GM12878 (cell line): ENCODE measurements at regions not wholly inside any gene's neighbourhood (a gene's known extent, or its start where the extent isn't known, plus 50 kb on each side); places are given as distances from the start of the nearest gene placed in this dataset.

Experiments used
- ATAC-seq: fragments of 200-7000 bp; cut with Tn5 transposase; 3 replicates; pipeline ENCODE4 v1.9.1; 2020; ENCODE audit warnings: mild to moderate bottlenecking, moderate library complexity
- BruUV-seq: library from RNA; stranded (reverse); fragments of 400-500 nt; replicated peaks from 2 replicates; lab custom pipeline; 2021; lab: Mats Ljungman, UMichigan
- CTCF ChIA-PET: fragments of 300-600 bp; sonication (Branson Sonifier 250); formaldehyde crosslinking; extraction: SDS; loops from one replicate; lab custom pipeline; 2021; ENCODE audit warnings: inconsistent platforms; lab: Yijun Ruan, JAX
- POLR2A ChIA-PET: fragments of 350-600 bp; formaldehyde crosslinking; extraction: SDS; loops from one replicate; lab custom pipeline; 2021; ENCODE audit warnings: inconsistent platforms; lab: Charles Lee
- RAD21 ChIA-PET: fragments of 300-600 bp; sonication (Branson Sonifier 250); formaldehyde crosslinking; loops from one replicate; lab custom pipeline; 2023; ENCODE audit warnings: antibody characterized with exemption; ENCODE audit not compliant: unreplicated experiment; lab: Charles Lee
- SMC1A ChIA-PET: fragments of 300-600 bp; sonication (Branson Sonifier 250); formaldehyde crosslinking; loops from one replicate; lab custom pipeline; 2023; ENCODE audit not compliant: unreplicated experiment, uncharacterized antibody; lab: Charles Lee
- DNase-seq: peaks from one replicate; pipeline ENCODE4 v3.0.0-alpha.2; 2011; ENCODE audit warnings: low read depth, low spot score
- FAIRE-seq: peaks from 3 replicates; lab custom pipeline; 2011; peaks lifted over from hg19 to GRCh38; lab: Jason Lieb, UNC
- H2AFZ ChIP-seq: 2 replicates; pipeline ENCODE4 v1.6.0; 2011; ENCODE audit warnings: low read depth, low read length, control low read depth; ENCODE audit not compliant: control insufficient read depth
- H3K27ac ChIP-seq: 2 replicates; pipeline ENCODE4 v1.5.1; 2011; ENCODE audit warnings: control low read depth; ENCODE audit not compliant: control insufficient read depth, insufficient read depth
- H3K27me3 ChIP-seq, 2 experiments: replicated peaks in 1 of 2; 2 replicates each; pipeline versions ENCODE4 v1.6.0 to v1.6.1; 2011; ENCODE audit warnings: low read length in 1 of 2; ENCODE audit not compliant: control insufficient read depth in 2 of 2, insufficient read depth in 2 of 2
- H3K36me3 ChIP-seq, 2 experiments: 2 replicates each; pipeline ENCODE4 v1.5.1; 2011; ENCODE audit warnings: low read length in 1 of 2; ENCODE audit not compliant: control insufficient read depth in 2 of 2, insufficient read depth in 2 of 2
- H3K4me1 ChIP-seq: 2 replicates; pipeline ENCODE4 v1.6.1; 2011; ENCODE audit warnings: mild to moderate bottlenecking, low read length, moderate library complexity, mixed read lengths; ENCODE audit not compliant: control insufficient read depth, insufficient read depth
- H3K4me2 ChIP-seq: 2 replicates; pipeline ENCODE4 v1.6.0; 2011; ENCODE audit warnings: control low read depth; ENCODE audit not compliant: control insufficient read depth, insufficient read depth
- H3K4me3 ChIP-seq: fragments of 200-600 bp; sonication (generic); 2 replicates; pipeline ENCODE4 v1.5.1; 2016
- H3K79me2 ChIP-seq: 2 replicates; pipeline ENCODE4 v1.6.0; 2011; ENCODE audit warnings: low read length; ENCODE audit not compliant: control insufficient read depth, insufficient read depth
- H3K9ac ChIP-seq: 2 replicates; pipeline ENCODE4 v1.8.0; 2011; ENCODE audit warnings: low read length, control low read depth, mixed read lengths; ENCODE audit not compliant: control insufficient read depth, insufficient read depth
- H3K9me3 ChIP-seq: replicated peaks from 3 replicates; pipeline ENCODE4 v1.5.1; 2011; ENCODE audit warnings: mild to moderate bottlenecking, low read length; ENCODE audit not compliant: control insufficient read depth, insufficient read depth
- H4K20me1 ChIP-seq: 2 replicates; pipeline ENCODE4 v1.6.0; 2011; ENCODE audit not compliant: control insufficient read depth, insufficient read depth
- BRCA1 ChIP-seq: IDR thresholded peaks from 2 replicates; pipeline ENCODE4 v1.6.1; 2011; ENCODE audit warnings: low read depth, low read length, improper control_type of control experiment
- CREB1 ChIP-seq: IDR thresholded peaks from 2 replicates; pipeline ENCODE4 v1.6.1; 2012; ENCODE audit warnings: low read depth, mild to moderate bottlenecking, inconsistent platforms
- EP300 ChIP-seq, 2 experiments: fragments of 150-350 bp in 1 of 2; IDR thresholded peaks; 2 replicates each; pipeline ENCODE4 v1.6.1; 2011 to 2012; ENCODE audit warnings: low read depth in 2 of 2, low read length in 2 of 2, borderline replicate concordance in 1 of 2, improper control_type of control experiment in 1 of 2, inconsistent platforms in 1 of 2; ENCODE audit not compliant: control insufficient read depth in 1 of 2
- FOS ChIP-seq: IDR thresholded peaks from 3 replicates; pipeline ENCODE4 v1.6.1; 2011; ENCODE audit warnings: borderline replicate concordance; ENCODE audit not compliant: insufficient read length; ENCODE audit errors: extremely low read depth
- FOXK2 ChIP-seq: fragments of 450-650 bp; IDR thresholded peaks from 2 replicates; pipeline ENCODE4 v1.6.1; 2017; ENCODE audit warnings: mild to moderate bottlenecking, moderate library complexity
- MEF2B ChIP-seq: fragments of 450-650 bp; IDR thresholded peaks from 2 replicates; pipeline ENCODE4 v1.6.1; 2018; ENCODE audit warnings: mild to moderate bottlenecking, moderate library complexity; ENCODE audit not compliant: partially characterized antibody, poor library complexity, severe bottlenecking
- NFYB ChIP-seq: IDR thresholded peaks from 2 replicates; pipeline ENCODE4 v1.6.1; 2011; ENCODE audit warnings: low read depth, mild to moderate bottlenecking, low read length, improper control_type of control experiment, moderate library complexity; ENCODE audit not compliant: insufficient read depth
- NR2C1 ChIP-seq: fragments of 450-650 bp; IDR thresholded peaks from 2 replicates; pipeline ENCODE4 v1.6.1; 2017; ENCODE audit warnings: antibody characterized with exemption, mild to moderate bottlenecking, moderate library complexity
- NR2F1 ChIP-seq: fragments of 450-650 bp; conservative IDR thresholded peaks from 2 replicates; pipeline ENCODE4 v1.6.1; 2017; ENCODE audit warnings: mild to moderate bottlenecking
- POLR2AphosphoS5 ChIP-seq: IDR thresholded peaks from 2 replicates; pipeline ENCODE4 v1.6.1; 2011; ENCODE audit warnings: mild to moderate bottlenecking, low read length, inconsistent platforms
- POU2F2 ChIP-seq: IDR thresholded peaks from 3 replicates; pipeline ENCODE4 v1.6.1; 2011; ENCODE audit warnings: low read depth, mild to moderate bottlenecking, low read length, borderline replicate concordance
- SMAD5 ChIP-seq: IDR thresholded peaks from 2 replicates; pipeline ENCODE4 v1.6.1; 2016; ENCODE audit warnings: antibody characterized with exemption, low read depth
- STAT3 ChIP-seq: IDR thresholded peaks from 2 replicates; pipeline ENCODE4 v1.6.1; 2011; ENCODE audit warnings: low read depth, low read length, improper control_type of control experiment
- TCF3 ChIP-seq: IDR thresholded peaks from 2 replicates; pipeline ENCODE4 v1.6.1; 2012; ENCODE audit warnings: low read depth, mild to moderate bottlenecking, low read length, borderline replicate concordance; ENCODE audit not compliant: insufficient read depth
- TCF7 ChIP-seq: IDR thresholded peaks from 2 replicates; pipeline ENCODE4 v1.6.1; 2014; ENCODE audit warnings: antibody characterized with exemption, borderline replicate concordance
- YBX1 ChIP-seq: fragments of 450-650 bp; IDR thresholded peaks from 2 replicates; pipeline ENCODE4 v1.6.1; 2016; ENCODE audit warnings: antibody characterized with exemption
- YY1 ChIP-seq: IDR thresholded peaks from 2 replicates; pipeline ENCODE4 v1.6.1; 2011; ENCODE audit warnings: low read depth, mild to moderate bottlenecking, low read length
- ZNF622 ChIP-seq: fragments of 450-650 bp; IDR thresholded peaks from 2 replicates; pipeline ENCODE4 v1.6.1; 2017; ENCODE audit warnings: mild to moderate bottlenecking, inconsistent platforms
- WGBS: methylation state at CpG from one replicate; pipeline ENCODE4 v1.1.6; 2016; ENCODE audit warnings: low lambda C conversion rate; ENCODE audit not compliant: insufficient replicate concordance, insufficient coverage; ENCODE audit errors: missing lambda C conversion rate; 5-methylcytosine and 5-hydroxymethylcytosine counted together
- in situ Hi-C: fragments of 300-500 bp; cut with MboI; formaldehyde crosslinking; loops from 9 replicates; pipeline ENCODE4 v1.14.3; 2018; ENCODE audit warnings: mixed read lengths
- intact Hi-C: fragments of 100-400 bp; cut with micrococcal nuclease; formaldehyde crosslinking; loops from one replicate; pipeline ENCODE4 v1.14.2; 2022; ENCODE audit not compliant: unreplicated experiment
- TF ChIP-seq, protein P1 (sequence below): IDR thresholded peaks from 2 replicates; pipeline ENCODE4 v1.6.1; 2011; ENCODE audit warnings: borderline replicate concordance, low read depth, mild to moderate bottlenecking, moderate library complexity, low read length; ENCODE audit not compliant: insufficient read depth, poor library complexity, severe bottlenecking
- TF ChIP-seq, protein P2 (sequence below): IDR thresholded peaks from 2 replicates; pipeline ENCODE4 v1.6.1; 2011; ENCODE audit warnings: low read depth, mild to moderate bottlenecking, low read length, moderate library complexity, borderline replicate concordance; ENCODE audit errors: extremely low read depth

DNA sequence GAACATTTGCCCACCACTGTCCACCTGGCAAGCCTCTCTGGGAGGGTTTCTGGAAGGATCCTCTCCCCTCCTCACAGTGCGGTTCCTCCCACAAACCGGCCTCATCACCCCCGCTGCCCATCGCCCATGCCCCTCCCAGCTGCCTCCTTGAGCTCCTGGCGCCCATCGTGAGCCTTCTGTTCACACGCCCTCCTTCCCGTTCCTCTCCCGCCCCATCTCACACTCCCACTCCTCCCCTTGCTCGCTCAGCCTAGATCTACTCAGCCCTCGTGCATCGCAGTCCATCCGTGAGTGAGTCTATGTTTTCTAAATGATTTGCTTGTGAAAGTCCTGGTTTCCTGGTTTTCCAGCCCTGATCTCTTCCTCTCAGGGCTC lies 119.1 kb upstream of the C1orf174 start:
- POLR2A ChIA-PET: no interaction called here

DNA sequence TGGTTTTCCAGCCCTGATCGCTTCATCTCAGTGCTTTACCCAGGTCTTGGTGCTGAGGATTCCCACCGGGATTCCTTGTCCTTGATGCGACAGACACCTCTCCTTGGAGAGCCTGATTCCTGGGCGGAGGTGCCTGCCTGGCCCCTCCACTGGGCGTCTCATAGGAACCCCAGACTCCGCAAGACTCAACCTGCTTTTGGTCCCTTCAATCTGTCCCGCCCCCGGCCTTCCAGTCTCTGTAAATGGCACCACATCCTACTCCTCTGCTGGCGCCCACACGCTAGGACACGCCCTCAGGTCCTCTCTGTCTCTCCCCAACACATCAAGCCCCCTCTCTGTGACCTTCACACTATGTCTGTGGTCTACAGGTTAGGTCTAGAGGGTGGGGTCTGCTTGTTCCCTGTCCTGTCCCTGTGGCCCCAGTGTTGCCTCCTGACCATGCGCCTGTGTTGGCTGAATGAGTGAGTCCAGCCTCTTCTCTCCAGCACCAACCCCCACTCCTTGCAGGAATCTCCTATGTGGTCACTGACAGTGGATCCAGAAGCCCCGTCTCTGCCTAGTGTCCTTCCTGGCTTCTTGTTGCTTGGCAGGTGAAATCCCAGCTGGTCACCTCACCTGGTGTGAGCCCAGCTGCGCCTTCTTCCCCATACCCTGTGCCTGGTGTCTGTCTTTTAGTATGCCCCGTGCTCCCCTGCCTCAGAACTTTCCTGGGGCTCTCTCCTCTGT lies 119.7 kb upstream of the C1orf174 start:
- whole genome bisulfite sequencing: 37% methylated on average over 15 of the region's 15 CpGs
- DNase-seq (no peak), ATAC-seq (no peak), FAIRE-seq (no peak)
- no peaks in the 10 kb centered on the region for H4K20me1 ChIP-seq
- H3K4me3 ChIP-seq: no peak overlapping the region
- no peaks in the 10 kb centered on the region for H3K79me2 ChIP-seq
- ChIA-PET RAD21 (no interaction called here), CTCF (no interaction called here), POLR2A (no interaction called here), SMC1A (no interaction called here)
- H3K9me3 ChIP-seq: no peaks in the 10 kb centered on the region; the same call in 2 of the 3 replicates
- no peak overlapping the region for H3K4me2 ChIP-seq
- H3K36me3 ChIP-seq: no peaks in the 10 kb centered on the region
- in situ Hi-C loops: no loop called here
- H3K27me3 ChIP-seq: no peaks in the 10 kb centered on the region
- no peaks in the 10 kb centered on the region for H3K4me1 ChIP-seq
- intact Hi-C loops: no loop called here
- no peak overlapping the region for H2AFZ ChIP-seq
- BruUV-seq: no TSS peak
- no peak overlapping the region for H3K9ac ChIP-seq
- no peak overlapping the region for H3K27ac ChIP-seq
- TF ChIP-seq POLR2AphosphoS5 (no peak), SMAD5 (no peak), MEF2B (no peak), YY1 (no peak), NFYB (no peak), NR2F1 (no peak), STAT3 (no peak), TCF7 (no peak), FOS (no peak), CREB1 (no peak), EP300 (IDR thresholded peaks at IDR 0.05; ENCODE audit: borderline replicate concordance in 1 of 2, control insufficient read depth in 1 of 2, low read depth in 2 of 2, low read length in 2 of 2) (no peak), BRCA1 (no peak), NR2C1 (no peak)
- TF ChIP-seq, protein P1, sequence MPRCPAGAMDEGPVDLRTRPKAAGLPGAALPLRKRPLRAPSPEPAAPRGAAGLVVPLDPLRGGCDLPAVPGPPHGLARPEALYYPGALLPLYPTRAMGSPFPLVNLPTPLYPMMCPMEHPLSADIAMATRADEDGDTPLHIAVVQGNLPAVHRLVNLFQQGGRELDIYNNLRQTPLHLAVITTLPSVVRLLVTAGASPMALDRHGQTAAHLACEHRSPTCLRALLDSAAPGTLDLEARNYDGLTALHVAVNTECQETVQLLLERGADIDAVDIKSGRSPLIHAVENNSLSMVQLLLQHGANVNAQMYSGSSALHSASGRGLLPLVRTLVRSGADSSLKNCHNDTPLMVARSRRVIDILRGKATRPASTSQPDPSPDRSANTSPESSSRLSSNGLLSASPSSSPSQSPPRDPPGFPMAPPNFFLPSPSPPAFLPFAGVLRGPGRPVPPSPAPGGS: no peak

More for the DNA sequence above, 119.1 kb upstream of the C1orf174 start:
- no peaks in the 10 kb centered on the region for H3K36me3 ChIP-seq
- no peak overlapping the region for H3K9ac ChIP-seq
- FAIRE-seq (no peak), DNase-seq (no peak), ATAC-seq (no peak)
- ChIA-PET SMC1A (no interaction called here), CTCF (no interaction called here), RAD21 (no interaction called here)
- no TSS peak for BruUV-seq
- no peaks in the 10 kb centered on the region; the same call in 2 of the 3 replicates for H3K9me3 ChIP-seq
- no peaks in the 10 kb centered on the region for H3K79me2 ChIP-seq
- TF ChIP-seq YBX1 (no peak), TCF7 (no peak), FOXK2 (no peak), ZNF622 (no peak), POU2F2 (no peak), TCF3 (no peak)
- TF ChIP-seq, protein P2, sequence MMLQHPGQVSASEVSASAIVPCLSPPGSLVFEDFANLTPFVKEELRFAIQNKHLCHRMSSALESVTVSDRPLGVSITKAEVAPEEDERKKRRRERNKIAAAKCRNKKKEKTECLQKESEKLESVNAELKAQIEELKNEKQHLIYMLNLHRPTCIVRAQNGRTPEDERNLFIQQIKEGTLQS: no peak
- no peaks in the 10 kb centered on the region for H3K27me3 ChIP-seq
- H3K4me2 ChIP-seq: no peak overlapping the region
- in situ Hi-C loops: no loop called here
- 63% methylated on average over 10 of the region's 13 CpGs for WGBS
- no peak overlapping the region for H3K27ac ChIP-seq
- no peak overlapping the region for H3K4me3 ChIP-seq
- H3K4me1 ChIP-seq: no peaks in the 10 kb centered on the region
- no peaks in the 10 kb centered on the region for H4K20me1 ChIP-seq
- no peak overlapping the region for H2AFZ ChIP-seq
- intact Hi-C loops: no loop called here
